ENCODE measurements at regions not wholly inside any gene's neighbourhood (a gene's known extent, or its start where the extent isn't known, plus 50 kb on each side); places are given as distances from the start of the nearest gene placed in this dataset.

- H3K36me3 ChIP-seq (ENCODE audit: control insufficient read depth in 1 of 2, insufficient read depth in 2 of 2, low read length in 2 of 2), result no peaks in the 10 kb centered on the region
- H3K4me2 ChIP-seq (ENCODE audit: low read length), result no peak overlapping the region
- intact Hi-C loops (cut with micrococcal nuclease), result no loop called here
- CTCF ChIA-PET, result no interaction called here
- ATAC-seq (no peak), DNase-seq (ENCODE audit: low read depth, low spot score) (no peak)
- no peaks in the 10 kb centered on the region for H3K9me3 ChIP-seq (ENCODE audit: control insufficient read depth in 1 of 2, insufficient read depth in 1 of 2, low read depth in 1 of 2, low read length in 2 of 2)
- H3K9me2 ChIP-seq (ENCODE audit: insufficient read depth), result no peaks in the 10 kb centered on the region
- H3K27me3 ChIP-seq (ENCODE audit: insufficient read depth, low read length), result no peaks in the 10 kb centered on the region
- BruUV-seq (replicated peaks), result no TSS peak
- H3K79me2 ChIP-seq (ENCODE audit: insufficient read depth, low read length), result no peaks in the 10 kb centered on the region
- TF ChIP-seq CTCF (IDR thresholded peaks at IDR 0.05 in 2 of 3, conservative IDR thresholded peaks at IDR 0.05 in 1 of 3; ENCODE audit: borderline replicate concordance in 1 of 3, insufficient read depth in 1 of 3, low read depth in 2 of 3, low read length in 2 of 3) (no peak), ATF3 (IDR thresholded peaks at IDR 0.05) (no peak), ZNF274 (IDR thresholded peaks at IDR 0.05; ENCODE audit: low read depth, low read length) (no peak), CBX3 (IDR thresholded peaks at IDR 0.05; ENCODE audit: low read depth) (no peak), MAX (IDR thresholded peaks at IDR 0.05) (no peak), ELF1 (IDR thresholded peaks at IDR 0.05; ENCODE audit: borderline replicate concordance, low read depth) (no peak), EZH2phosphoT487 (IDR thresholded peaks at IDR 0.05; ENCODE audit: borderline replicate concordance) (no peak), CEBPB (IDR thresholded peaks at IDR 0.05; ENCODE audit: low read depth) (no peak), TCF7L2 (IDR thresholded peaks at IDR 0.05; ENCODE audit: borderline replicate concordance, extremely low read depth, insufficient read depth, insufficient read length) (no peak), SP1 (IDR thresholded peaks at IDR 0.05; ENCODE audit: low read depth) (no peak), SIN3A (IDR thresholded peaks at IDR 0.05; ENCODE audit: low read depth) (no peak), EZH2 (IDR thresholded peaks at IDR 0.05) (no peak), RAD21 (IDR thresholded peaks at IDR 0.05; ENCODE audit: low read depth) (no peak)
- no peak overlapping the region for H3K9ac ChIP-seq (ENCODE audit: low read length)
- POLR2A ChIA-PET, result interaction anchor here (1.3 kb wide), 1 partner anchor 11 kb away, joined by 3 read pairs; no protein-coding TSS in a partner anchor
- H4K20me1 ChIP-seq (ENCODE audit: insufficient read depth), result no peaks in the 10 kb centered on the region
- no peak overlapping the region for H3K27ac ChIP-seq (ENCODE audit: low read depth, low read length)
- no peak overlapping the region for H3K4me3 ChIP-seq (replicated peaks in 1 of 2; ENCODE audit: low read depth in 1 of 2, low read length in 2 of 2)
- RAD21 ChIA-PET (ENCODE audit: low non-redundant PET in 1 of 2, low total read pairs in 2 of 2, uncharacterized antibody in 2 of 2, unreplicated experiment in 2 of 2), result no interaction called here
- no peak overlapping the region for H2AFZ ChIP-seq (ENCODE audit: low read depth, low read length, poor library complexity, severe bottlenecking)
- no peaks in the 10 kb centered on the region for H3K4me1 ChIP-seq (ENCODE audit: control insufficient read depth in 1 of 2, insufficient read depth in 2 of 2, low read length in 2 of 2)
Measured at GRCh38 chr15:58381697-58382096, 50.1 kb upstream of the LIPC start.

All from HCT116 (cell line).